T47D (cell line): ENCODE measurements at regions not wholly inside any gene's neighbourhood (a gene's known extent, or its start where the extent isn't known, plus 50 kb on each side); places are given as distances from the start of the nearest gene placed in this dataset.

ENCODE experiments used
- DNase-seq, 2 experiments: peaks; one replicate each; pipeline versions ENCODE4 v3.0.0 to v3.0.0-alpha.2; 2011 to 2012; ENCODE audit warnings: low read depth in 1 of 2, low spot score in 1 of 2
- JUND ChIP-seq: IDR thresholded peaks from 2 replicates; pipeline ENCODE4 v1.6.1; 2012; ENCODE audit warnings: low read depth
- in situ Hi-C: cut with HindIII; loops from 2 replicates; pipeline ENCODE4 v1.10.0; 2016; ENCODE audit warnings: low sequenced_read_pairs, low pct_unique_long_range_greater_than_20kb

DNA sequence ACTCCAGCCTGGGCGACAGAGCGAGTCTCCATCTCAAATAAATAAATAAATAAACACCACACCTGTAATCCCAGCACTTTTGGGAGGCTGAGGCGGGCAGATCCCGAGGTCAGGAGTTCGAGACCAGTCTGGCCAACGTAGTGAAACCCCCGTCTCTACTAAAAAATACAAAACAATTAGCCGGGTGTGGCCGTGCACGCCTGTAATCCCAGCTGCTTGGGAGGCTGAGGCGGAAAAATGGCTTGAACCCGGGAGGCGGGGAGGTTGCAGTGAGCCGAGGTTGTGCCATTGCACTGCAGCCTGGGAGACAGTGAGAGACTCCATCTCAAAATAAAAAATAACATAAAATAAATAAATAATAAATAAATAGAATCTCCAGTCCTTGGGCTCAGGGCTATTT is 185.8 kb downstream of the SHOX start:
- DNase-seq: no peak
- in situ Hi-C loops: no loop called here
- no peak for TF ChIP-seq JUND

- no peak for DNase-seq
- in situ Hi-C loops: no loop called here
These were observed 179.6 kb downstream of the SHOX start for GRCh38 chrX:810186-810585.

GRCh38 chrX:809081-809480 is 178.5 kb downstream of the SHOX start:
- in situ Hi-C loops: no loop called here
- DNase-seq: no peak
- TF ChIP-seq JUND: no peak

More at GRCh38 chrX:810186-810585, 179.6 kb downstream of the SHOX start:
- TF ChIP-seq JUND: no peak

DNA sequence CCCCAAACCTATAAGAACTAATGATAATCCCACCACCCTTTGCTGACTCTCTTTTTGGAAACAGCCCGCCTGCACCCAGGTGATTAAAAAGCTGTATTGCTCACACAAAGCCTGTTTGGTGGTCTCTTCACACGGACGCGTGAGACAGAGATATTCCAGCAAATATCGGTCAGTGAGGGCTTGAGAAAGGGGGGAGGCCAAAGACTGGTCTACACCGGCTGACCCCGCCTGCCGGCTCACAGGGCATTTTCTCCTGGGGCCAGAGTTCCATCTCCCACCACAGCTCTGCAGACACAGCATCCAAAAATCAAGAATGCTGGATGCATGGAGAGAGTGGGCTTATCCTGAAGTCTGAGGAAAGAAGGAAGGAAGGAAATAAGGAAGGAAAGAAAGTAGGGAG is 176.0 kb downstream of the SHOX start:
- DNase-seq: no peak
- no peak for TF ChIP-seq JUND
- in situ Hi-C loops: no loop called here

- in situ Hi-C loops: no loop called here
- no peak for TF ChIP-seq JUND
- no peak for DNase-seq
These were observed 175.4 kb downstream of the SHOX start for GRCh38 chrX:805988-806387.

- no peak for TF ChIP-seq JUND
- no peak for DNase-seq
- in situ Hi-C loops: no loop called here
These were observed 174.6 kb downstream of the SHOX start for GRCh38 chrX:805103-805670.

GRCh38 chrX:802846-803245 is 172.3 kb downstream of the SHOX start:
- DNase-seq: no peak
- in situ Hi-C loops: no loop called here
- TF ChIP-seq JUND: no peak

GRCh38 chrX:799808-800207 is 169.2 kb downstream of the SHOX start:
- DNase-seq: no peak
- TF ChIP-seq JUND: no peak
- in situ Hi-C loops: no loop called here

DNA sequence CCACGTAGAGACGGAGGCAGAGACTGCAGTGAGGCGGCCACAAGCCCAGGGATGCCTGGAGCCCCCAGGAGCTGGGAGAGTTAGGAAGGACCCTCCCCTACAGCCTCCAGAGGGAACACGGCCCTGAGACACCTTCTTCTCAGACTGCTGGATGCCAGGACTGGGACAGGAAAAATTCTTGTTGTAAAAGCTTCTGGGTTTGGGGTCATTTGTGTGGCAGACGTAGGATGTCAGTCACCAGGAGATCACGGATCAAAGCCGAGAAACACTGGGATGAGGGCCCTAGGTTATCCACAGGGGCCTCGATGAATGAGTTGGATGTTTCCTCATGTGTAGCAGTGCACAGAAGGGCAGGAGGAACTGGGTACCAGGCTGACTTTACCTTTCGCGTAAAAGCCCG is 163.7 kb downstream of the SHOX start:
- in situ Hi-C loops: no loop called here
- TF ChIP-seq JUND: no peak
- no peak for DNase-seq

DNA sequence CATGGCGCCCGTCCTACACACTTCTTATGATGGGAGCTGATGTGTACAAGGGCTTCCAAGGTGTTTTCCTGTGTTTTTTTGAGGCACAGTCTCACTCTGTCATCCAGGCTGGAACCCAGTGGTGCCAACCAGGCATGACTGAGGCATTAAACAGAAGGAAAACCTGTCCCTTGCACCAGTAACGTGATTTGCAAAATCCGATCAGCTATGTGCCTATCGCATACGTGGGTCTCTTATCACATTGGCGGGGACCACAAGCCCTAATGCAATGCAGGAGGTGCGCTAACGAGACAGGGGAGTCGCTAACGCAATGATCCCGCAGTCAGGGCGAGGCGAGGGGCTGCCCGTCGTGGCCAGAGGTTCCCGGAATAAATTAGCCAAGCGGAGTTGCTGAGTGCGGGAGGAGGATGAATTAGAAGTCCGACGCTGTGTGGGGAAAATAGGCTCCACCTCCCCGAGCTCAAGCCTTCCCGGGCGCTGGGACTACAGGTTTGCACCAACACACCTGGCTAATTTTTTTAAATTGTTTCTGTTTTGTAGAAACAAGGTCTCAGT is 162.7 kb downstream of the SHOX start:
- in situ Hi-C loops: no loop called here
- TF ChIP-seq JUND: no peak
- no peak for DNase-seq

DNA sequence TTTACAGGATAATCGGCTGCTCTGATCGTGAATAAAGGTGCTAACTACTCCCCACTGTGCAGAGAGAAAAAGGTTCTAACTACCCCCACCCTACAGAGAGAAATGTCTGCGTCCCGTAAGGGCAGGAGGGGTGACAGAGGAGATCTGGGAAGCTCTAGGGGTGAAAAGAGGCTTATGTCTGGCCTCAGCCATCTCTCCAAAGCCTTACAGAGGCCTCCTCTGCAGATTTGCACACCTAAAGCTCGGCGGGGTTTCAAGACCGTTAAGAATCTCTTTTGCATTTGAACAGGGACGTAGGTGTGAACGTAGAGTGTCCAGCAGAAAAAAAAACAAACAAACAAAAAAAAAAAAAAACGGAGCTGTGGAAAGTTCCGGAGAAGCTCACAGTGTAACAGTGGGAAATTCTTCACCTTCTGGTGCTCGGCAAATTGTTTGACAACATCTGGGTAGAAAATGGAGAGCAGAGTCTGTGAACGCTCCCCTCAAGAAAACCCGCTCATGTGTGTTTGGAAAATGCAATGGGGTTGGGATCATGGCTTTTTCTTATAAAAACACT is 161.0 kb downstream of the SHOX start:
- no peak for DNase-seq
- no peak for TF ChIP-seq JUND
- in situ Hi-C loops: no loop called here

DNA sequence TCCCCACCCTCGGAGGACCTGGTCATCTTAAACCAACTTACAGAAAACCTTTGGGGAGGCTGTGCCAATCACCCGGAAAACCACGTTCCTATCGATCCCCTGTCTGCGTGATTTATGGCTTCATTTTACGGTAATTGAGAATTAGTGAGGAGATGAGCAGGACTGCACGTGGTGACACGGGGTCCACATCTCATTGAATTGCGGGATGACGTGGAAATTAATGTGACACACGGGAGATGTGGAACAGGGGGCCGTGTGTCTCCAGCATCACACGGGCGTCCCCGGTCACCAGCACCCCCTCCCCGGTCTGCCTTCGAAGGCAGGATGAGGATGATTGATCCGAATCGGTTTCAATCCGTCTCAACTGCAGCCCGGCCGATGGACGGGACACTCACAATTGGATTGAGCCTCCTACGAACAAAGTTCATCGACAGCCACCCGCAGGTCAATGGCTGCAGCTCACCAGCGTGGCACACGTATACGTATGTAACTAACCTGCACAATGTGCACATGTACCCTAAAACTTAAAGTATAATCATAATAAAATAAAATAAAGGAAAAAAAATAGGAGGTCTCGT is 160.3 kb downstream of the SHOX start:
- no peak for TF ChIP-seq JUND
- in situ Hi-C loops: no loop called here

GRCh38 chrX:790041-790506 is 159.5 kb downstream of the SHOX start:
- no peak for DNase-seq
- no peak for TF ChIP-seq JUND
- in situ Hi-C loops: no loop called here

More for the DNA sequence above, 160.3 kb downstream of the SHOX start:
- DNase-seq: no peak

GRCh38 chrX:789096-789495 is 158.5 kb downstream of the SHOX start:
- in situ Hi-C loops: no loop called here

More at GRCh38 chrX:789096-789495, 158.5 kb downstream of the SHOX start:
- DNase-seq: no peak
- TF ChIP-seq JUND: no peak
